A204.1 (cell line): ENCODE measurements at regions not wholly inside any gene's neighbourhood (a gene's known extent, or its start where the extent isn't known, plus 50 kb on each side); places are given as distances from the start of the nearest gene placed in this dataset.

Experiments used
- FAIRE-seq: peaks from 2 replicates; lab custom pipeline; 2012; peaks lifted over from hg19 to GRCh38; lab: Jason Lieb, UNC

DNA sequence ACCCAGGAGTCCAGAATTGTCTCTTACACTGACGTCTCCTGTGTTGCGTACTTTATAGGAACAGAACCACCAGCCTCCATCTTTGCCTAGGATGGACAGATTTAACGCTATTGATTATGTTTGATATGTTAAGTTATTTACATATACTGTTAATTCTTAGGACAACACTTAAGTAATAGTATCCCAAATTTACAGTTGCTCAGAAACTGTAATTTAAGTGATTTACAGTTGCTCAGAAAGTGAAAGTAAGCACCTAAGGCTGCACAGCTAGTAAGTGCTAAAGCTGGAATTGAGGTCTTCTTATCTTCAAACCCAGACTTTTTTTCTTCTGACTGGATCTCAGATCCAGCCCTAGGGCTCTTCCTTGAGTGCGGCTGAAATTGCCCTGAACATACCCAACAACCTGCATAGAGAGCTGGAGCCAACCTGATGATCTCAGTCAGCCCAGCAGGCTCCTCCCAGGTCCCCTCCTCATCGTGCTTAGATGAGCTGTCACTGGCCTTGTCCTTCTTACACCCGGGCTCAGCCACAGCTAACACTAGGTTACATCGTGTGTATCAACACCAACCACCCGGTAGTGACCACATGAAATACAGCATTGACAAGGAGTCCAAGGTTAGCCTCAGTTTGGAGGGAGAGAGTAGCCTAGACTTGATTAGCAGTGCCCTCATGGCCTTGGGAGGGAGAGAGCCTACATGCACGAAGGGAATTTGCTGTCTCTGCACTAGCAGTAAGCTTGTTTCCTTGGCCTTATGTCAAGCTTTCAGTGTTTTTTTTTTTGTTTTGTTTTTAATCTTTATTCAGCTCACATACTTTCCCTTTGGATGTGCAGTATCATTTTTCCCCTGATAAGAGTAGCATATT lies 111.1 kb upstream of the ARHGAP5 start:
- no peak for FAIRE-seq

DNA sequence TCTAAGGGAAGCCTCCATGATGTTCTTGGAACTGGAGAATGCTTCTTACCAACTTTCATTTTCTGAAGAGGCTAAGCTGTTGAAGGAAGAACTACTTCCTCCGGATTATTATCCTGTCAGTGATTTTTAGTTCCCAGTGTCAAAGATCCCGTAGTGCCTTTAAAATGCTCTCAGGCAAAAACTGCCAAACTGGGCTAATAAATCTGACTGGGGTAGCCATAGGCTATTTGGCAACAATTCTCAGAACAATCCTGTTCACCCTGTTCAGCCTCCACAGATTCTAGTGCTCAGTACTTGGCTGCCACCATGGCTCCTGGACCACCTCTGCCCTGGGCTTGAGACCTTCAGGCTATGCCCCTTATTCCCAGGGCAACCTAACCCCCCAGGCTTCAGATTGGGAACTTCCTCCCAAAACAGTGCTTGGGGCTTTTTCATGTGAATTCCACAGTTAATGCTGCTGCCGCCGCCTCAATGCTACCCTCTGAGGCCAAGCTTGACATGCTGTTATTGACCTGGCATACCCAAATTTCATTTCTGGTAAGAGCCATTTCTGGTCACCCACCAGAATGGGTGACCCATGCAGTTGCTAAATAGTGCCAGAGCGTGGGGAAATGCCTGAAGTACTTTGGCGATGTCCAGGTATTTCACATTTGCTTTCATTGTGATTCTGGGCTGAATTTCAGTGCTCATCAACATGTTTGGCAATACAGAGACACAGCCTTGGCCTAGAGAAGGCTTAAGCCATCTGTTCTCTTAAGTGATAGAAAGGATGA lies 110.0 kb upstream of the ARHGAP5 start:
- FAIRE-seq = no peak

DNA sequence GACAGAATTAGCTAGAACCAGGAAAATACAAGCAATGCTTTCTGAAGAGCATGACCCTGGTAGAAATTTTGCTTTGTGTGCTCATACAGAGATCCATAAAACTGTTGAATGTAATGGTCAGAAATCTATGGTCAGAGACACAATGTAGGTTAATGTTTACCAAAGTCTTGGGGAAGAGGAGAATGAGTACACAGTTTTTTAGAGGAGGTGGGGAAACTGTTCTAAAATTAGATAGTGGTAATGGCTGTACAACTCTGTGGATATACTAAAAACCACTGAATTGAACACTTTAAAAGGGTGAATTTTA lies 109.5 kb upstream of the ARHGAP5 start:
- FAIRE-seq = no peak

DNA sequence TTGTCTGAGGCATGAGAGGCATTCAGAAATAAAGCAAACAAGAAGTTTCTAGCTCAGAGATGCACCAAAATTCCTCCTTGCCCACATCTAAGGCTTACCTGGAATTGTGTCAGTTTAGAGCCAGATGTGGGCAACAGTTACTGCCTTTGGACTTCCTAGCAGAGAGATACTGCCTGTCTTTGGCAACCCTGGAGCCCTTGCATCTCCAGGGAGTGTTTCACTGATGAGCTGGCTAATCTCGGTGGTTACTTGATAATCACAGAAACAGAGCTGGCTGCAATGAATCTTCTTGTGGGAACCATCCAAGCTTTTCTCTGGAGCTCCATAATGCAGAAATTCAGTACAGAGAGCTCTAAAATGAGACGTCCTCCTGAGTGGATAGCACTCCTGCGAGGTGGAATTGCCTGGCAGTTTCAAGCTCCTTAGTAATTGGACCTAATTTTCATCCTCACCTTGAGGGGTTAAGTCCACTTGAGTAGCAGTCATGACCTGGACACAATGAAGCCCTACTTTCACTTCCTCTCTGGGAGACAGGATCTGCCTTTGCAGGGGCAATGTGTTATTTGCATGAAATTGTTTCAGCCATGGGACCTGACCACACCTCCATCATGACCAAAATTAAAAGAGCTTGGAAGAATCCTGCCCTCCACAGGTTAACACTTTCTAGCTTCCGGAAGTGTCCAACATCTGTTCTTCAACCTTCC lies 108.8 kb upstream of the ARHGAP5 start:
- no peak for FAIRE-seq

DNA sequence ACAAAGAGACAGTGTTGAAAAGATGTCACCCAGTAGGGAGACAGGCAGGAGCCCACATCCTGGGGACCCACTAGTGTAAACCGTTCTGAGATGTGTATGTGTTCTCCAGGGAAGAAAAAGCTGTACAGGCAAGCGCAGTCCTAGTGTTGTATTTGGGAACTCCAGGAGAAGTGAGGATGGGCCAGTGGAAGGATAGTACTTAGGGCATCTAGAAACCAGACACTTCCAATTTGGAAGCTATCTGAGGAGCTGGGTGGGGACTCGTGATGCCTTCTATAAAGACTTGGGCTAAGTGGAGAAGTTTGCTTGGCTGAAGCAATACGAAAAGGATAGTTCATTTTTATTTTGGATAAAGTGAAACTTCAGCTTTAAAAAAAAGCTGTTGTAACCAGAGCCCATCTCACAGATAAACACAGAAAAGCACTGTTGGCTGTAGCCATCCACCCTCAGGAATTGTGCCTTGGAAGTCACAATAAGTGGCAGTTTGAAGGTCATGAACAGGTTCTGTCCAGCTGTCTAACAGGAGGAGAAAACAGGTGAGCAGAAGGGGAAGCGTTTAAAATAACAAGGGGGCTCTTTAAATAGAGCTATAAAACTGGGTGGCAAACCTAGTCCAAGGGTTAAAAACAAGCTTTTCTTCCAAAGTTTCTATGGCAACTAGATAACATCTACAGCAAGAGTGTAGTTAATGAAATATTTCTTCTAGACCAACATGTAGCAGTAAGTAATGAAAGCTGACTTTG lies 108.0 kb upstream of the ARHGAP5 start:
- no peak for FAIRE-seq

DNA sequence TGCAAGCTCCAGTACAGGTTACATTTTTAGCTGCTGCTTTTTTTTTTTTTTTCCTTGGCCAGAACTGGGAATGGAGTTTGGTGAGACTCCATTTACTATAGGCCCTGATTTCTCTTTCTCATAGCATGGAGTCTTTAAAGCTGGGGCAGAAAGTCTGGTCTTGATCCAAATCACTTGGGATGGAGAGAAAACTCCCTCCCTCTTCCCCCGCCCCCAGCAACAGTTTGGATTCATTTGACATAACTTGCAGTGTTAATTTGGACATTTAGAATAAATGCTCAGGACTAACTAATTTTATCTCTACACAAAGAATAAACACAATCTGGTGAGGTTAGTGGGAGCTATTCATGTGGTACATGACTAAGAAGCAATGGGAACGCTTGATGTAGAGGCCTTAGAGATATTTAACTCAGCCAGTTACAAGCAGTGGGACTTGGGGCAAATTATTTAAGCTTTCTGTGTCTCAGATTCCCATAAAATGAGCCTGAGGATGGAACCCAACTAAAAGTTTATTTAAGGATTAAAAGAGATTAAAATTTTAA lies 107.3 kb upstream of the ARHGAP5 start:
- no peak for FAIRE-seq

DNA sequence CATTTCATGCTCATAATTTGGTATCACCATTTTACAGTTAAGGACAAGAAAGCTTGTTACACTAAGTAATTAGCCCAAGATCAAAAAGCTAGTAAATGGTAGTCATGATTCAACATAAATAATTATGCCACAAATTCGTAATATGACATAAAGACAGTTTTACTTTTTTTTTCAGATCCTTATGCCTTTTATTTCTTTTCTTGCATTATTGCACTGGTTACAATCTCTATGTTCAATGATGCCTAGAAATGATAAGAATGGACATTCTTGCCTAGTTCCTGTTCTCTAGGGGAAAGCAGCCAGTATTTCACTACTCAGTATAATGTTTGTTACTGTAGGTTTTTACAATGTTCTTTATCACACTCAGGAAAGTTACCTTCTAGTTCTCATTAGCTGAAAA lies 106.4 kb upstream of the ARHGAP5 start:
- no peak for FAIRE-seq

DNA sequence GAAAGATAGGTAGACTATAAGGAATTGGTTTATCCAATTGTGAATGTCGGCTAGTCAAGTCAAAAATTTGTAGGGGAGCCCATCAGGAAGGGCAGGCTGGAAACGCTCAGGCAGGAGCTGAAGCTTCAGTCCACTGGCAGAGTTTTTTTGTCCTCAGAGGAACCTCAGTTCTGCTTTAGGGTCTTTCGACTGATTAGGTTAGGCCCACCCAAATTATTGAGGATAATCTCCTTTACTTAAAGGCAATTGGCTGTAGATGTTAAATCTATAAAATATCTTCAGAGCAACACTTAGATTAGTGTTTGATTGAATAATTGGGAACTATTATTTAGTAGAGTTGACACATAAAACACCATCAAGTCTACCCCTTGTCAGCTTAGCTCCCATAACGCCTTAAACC lies 105.5 kb upstream of the ARHGAP5 start:
- no peak for FAIRE-seq

DNA sequence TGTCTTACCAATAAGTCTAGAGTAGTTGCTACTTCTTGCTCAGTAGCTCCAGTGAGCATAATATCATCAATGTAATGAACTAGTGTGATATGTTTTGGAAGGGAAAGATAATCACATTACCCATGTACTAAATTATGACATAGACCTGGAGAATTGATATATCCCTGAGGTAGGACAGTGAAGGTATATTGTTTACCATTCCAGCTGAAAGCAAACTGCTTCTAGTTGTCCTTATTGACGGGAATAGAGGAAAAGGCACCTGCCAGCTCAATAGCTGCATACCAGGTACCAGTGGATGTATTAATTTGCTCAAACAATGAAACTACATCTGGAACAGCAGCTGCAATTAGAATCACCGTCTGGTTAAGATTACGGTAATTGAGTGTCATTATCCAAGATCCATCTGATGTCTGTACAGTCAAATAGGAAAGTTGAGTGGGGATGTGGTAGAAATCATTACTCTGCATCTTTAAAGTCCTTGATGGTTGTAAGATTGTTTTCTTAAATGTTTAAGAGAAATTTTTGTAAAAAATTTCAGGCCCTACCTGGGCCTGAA lies 100.0 kb upstream of the ARHGAP5 start:
- no peak for FAIRE-seq

DNA sequence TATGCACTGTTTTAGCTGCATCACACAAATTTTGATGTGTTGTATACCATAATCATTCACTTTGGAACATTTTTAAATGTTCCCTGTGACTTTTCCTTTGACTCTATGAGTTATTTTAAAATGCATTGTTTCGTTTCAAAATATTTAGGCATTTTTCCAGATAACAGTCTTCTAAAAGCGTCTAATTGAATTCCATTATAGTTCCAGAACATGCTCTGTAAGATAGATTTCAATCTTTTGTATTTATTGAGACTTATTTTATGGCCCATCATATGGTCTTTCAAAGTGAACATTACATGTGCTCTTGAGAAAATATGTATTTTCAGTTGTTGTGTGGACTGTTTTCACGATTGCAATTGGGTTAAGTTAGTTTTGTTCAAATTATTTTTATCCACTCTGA lies 98.7 kb upstream of the ARHGAP5 start:
- no peak for FAIRE-seq

DNA sequence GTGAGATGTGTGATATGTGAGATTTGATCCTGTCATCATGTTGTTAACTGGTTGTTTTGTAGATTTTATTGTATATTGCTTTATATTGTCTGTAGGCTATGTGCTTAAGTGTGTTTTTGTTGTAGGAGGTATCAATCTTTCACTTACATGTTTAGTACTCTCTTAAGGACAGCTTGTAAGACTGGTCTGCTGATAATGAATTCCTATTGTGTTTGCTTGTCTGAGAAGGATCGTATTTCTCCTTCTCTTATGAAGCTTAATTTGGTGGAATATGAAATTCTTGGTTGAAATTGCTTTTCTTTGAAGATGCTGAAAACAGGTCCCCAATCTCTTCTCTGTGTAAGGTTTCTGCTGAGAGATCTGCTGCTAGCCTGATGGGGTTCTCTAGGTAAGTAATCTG lies 94.5 kb upstream of the ARHGAP5 start:
- FAIRE-seq = no peak

DNA sequence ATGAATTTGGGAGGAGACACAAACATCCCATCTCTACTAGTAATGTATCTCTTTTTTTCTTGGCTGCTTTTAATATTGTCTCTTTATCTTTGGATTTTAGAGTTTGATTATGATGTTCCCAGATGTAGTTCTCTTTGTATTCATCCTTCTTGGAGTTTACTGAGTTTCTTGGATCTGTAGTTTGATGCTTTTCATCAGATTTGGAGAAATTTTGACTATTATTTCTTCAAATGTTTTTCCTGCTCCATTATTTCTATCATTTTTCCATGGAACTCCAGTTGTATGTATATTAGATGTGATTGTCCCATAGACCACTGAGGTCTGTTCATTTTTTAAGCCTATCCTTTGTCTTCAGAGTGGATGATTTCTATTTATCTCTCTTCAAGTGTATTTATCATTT lies 90.7 kb upstream of the ARHGAP5 start:
- no peak for FAIRE-seq

DNA sequence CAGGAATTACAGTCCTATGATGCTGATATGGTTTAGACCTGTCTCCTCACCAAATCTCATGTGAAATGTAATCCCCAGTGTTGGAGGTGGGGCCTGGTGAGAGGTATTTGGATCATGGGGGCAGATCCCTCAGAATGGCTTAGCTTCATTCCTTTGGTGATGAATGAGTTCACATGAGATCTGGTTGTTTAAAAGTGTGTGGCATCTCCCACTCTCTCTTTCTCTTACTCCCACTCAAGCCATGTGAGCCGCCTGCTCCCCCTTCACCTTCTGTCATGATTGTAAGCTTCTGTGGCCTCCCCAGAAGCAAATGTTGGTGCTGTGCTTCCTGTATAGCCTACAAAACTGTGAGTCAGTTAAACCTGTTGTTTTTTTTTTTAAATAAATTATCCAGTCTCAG lies 89.4 kb upstream of the ARHGAP5 start:
- no peak for FAIRE-seq

DNA sequence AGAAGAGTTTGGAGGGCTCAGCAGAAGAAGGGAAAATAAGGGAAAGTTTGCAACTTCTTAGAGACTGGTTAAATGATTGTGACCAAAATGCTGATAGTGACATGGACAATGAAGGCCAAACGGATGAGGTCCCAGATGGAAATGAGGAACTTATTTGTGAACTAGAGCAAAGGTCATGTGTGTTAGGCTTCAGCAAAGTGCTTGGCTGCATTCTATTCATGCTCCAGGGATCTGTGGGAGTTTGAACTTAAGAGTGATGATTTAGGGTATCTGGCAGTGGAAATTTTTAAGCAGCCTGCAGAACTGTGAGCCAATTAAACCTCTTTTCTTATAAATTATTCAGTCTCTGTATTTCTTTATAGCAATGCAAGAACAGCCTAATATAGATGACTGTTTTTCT lies 88.9 kb upstream of the ARHGAP5 start:
- no peak for FAIRE-seq

DNA sequence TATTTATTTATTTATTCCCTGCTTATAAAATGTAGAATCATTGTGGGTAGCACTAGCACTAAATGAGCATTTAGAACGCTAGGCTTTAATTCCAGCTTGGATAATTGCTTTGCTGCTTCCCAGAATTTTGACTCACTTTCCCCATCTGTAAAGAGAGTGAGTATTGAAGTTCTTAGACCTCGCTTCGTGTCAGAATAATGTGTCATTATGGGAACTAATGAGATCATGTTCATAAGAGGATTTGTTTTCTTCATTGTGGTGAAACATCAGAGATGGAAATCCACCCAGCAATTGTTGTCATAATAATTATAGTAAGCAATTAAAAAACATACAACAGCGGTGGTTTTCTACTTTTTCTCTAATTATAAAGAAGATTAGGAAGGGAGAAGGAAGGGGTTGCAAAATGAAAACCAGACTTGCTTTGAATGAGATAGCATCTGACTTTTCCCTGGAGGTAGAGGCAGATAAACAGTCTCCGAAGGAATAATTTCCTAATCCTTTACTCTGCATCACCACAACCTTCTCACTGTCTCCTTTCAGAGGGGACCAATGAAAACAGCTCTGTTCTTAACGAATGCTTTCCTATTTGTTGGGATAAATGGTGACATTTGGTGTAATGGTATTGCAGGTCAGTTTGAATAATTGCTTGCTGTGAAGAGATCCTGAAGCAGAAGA lies 86.8 kb upstream of the ARHGAP5 start:
- no peak for FAIRE-seq

DNA sequence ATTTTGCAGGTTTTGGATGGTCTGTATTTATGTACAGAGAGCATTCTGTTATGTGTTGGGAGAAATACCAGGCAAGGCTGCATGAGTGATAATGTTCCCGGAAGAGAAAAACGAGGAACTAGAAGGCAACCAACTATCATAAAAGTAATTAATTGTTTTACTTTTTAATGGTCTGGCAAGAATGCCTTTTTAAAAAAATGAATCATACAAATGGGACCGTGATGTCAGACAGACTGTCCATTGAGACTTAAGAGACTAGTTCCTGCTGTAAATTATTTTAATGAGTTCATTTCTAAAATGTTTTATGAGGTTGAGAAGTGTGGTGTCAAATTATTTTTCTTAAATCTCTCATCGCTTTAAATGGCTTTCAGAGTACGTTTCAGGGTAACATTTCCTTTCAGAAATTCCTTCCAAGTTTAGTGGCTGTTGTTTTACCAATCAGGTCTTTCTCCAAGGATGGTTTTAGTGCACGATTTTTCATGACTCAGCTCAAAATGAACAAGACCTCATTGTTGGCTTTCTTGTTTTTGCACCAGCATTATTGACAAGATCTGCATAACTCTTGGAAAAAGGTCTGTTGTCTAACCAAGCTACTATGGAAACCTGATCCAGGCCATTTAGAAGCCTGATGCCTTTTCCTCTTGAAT lies 86.1 kb upstream of the ARHGAP5 start:
- no peak for FAIRE-seq

DNA sequence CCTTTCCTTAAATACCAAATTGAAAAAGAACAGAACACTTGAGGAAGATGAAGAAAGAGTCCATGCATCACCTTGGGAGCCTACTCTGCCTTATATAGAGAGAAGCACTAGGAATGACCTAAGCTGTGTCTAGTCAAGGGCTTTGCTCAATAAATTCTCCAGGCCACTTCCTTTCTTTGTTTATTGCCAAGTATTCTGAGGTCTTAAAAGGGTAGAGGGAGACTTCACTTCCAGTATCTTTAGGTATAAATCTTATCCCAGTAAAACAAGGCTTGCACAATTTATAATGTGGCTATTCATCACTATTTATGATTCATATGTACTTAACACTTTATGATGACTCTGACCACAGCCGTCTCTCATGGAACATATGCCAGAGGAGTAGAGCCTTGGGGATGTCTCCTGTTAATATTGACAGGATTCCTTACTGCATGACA lies 85.1 kb upstream of the ARHGAP5 start:
- FAIRE-seq = no peak

DNA sequence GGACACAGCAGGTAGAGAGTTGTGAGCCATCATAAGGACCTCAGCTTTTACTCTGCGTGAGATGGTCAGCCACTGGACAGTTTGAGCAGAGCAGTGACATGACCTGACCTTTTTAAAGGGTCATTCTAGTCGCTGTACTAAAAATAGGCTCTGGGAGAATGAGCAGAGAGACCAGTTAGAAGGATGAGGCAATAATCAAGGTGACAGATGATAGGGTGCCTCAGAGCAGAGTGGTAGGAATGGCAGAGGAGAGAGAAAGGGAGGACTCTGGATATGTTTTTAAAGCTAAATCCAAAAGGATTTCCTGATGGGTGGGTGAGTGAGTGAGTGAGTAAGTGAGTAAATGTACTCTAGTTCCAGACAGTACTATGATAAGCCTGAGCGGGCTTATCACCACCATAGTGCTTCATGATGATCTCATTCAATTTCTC lies 83.6 kb upstream of the ARHGAP5 start:
- FAIRE-seq = no peak

DNA sequence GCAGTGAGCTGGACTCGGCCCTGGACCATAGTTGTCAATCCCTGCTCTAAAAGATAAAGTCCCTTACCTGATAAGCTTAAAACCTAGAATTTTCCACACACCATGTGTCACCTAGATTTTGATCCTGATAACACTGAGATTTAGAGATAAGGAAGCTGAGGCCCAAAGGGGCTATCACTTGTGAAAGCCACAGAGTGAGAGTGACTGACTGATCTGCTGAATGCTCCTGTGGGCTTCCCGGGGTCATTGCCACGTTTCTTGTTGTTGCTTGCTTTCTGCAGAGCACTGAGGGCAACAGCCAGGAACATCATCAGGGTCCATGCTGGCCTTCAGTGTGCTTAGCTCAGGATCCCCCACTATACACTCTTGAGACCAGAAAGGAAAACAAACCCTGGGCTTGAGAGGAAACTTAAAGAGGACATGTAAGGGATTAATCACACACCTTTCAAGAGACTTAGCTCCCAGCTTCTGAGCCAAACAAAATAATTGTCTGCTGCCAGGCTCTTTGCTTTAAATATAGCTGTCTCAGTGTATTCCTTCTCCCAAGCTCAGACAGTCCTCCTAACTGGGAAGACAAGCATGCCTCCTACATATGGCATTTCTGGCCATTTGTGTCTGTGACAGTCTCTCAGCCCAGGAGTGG lies 82.6 kb upstream of the ARHGAP5 start:
- no peak for FAIRE-seq

DNA sequence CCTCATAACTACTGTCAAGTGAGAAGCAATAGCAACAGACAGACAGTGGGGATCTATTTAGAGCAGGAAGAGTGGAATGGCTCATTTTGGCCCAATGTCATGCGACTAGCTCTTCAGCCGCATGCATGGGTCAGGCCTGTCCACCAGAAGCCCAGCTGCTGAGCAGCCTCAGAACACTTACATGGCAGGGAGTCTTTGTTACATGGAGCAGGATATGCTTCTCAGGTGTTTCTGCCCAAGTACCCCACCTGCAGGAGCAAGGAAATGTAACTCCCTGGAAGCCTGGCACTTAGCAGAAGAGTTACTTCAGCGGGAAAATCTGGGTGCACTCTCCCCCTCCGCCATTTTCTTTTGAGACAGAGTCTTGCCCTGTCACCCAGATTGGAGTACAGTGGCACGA lies 73.5 kb upstream of the ARHGAP5 start:
- FAIRE-seq = no peak
